GM20000 (cell line): ENCODE measurements at regions not wholly inside any gene's neighbourhood (a gene's known extent, or its start where the extent isn't known, plus 50 kb on each side); places are given as distances from the start of the nearest gene placed in this dataset.

Experiments used
- DNase-seq: peaks from one replicate; pipeline ENCODE4 v3.0.0; 2012; ENCODE audit warnings: low spot score
- CTCF ChIP-seq: IDR thresholded peaks from 2 replicates; pipeline ENCODE4 v1.5.1; 2012; ENCODE audit warnings: mild to moderate bottlenecking, control low read depth; ENCODE audit errors: extremely low read depth, missing control alignments

- no peak for DNase-seq
- TF ChIP-seq CTCF: no peak
Observed at GRCh38 chr4:35942092-35942491, 302.2 kb downstream of the ARAP2 start.

GRCh38 chr4:35943606-35944005 is 300.7 kb downstream of the ARAP2 start:
- TF ChIP-seq CTCF: no peak
- DNase-seq: no peak

GRCh38 chr4:35948171-35948570 is 296.1 kb downstream of the ARAP2 start:
- TF ChIP-seq CTCF: no peak
- no peak for DNase-seq

- TF ChIP-seq CTCF: no peak
- no peak for DNase-seq
Observed at GRCh38 chr4:35950442-35950841, 293.9 kb downstream of the ARAP2 start.

GRCh38 chr4:35952751-35953150 is 291.6 kb downstream of the ARAP2 start:
- DNase-seq: no peak
- TF ChIP-seq CTCF: no peak

- no peak for TF ChIP-seq CTCF
Observed at GRCh38 chr4:35963383-35963782, 280.9 kb downstream of the ARAP2 start.

GRCh38 chr4:35963974-35964515 is 280.3 kb downstream of the ARAP2 start:
- DNase-seq: no peak

More at GRCh38 chr4:35963383-35963782, 280.9 kb downstream of the ARAP2 start:
- no peak for DNase-seq

More at GRCh38 chr4:35963974-35964515, 280.3 kb downstream of the ARAP2 start:
- no peak for TF ChIP-seq CTCF
